Retinal pigment epithelial cell (primary cell): ENCODE measurements at regions not wholly inside any gene's neighbourhood (a gene's known extent, or its start where the extent isn't known, plus 50 kb on each side); places are given as distances from the start of the nearest gene placed in this dataset.
"Not testable (repeated sequence)": the region's sequence is repeated elsewhere in the genome, so short reads cannot be mapped to it uniquely, and the experiment has no call there.

Experiments
- DNase-seq: peaks from one replicate; pipeline ENCODE4 v3.0.0-alpha.2; 2010; ENCODE audit warnings: low read depth
- H3K4me3 ChIP-seq: 2 replicates; pipeline ENCODE4 v1.5.1; 2011; ENCODE audit warnings: mild to moderate bottlenecking, low read length, control low read depth, moderate library complexity
- TF ChIP-seq, protein P1 (sequence below): conservative IDR thresholded peaks from 2 replicates; pipeline ENCODE4 v1.5.1; 2011; ENCODE audit warnings: low read depth, low read length, control low read depth, inconsistent platforms

DNA sequence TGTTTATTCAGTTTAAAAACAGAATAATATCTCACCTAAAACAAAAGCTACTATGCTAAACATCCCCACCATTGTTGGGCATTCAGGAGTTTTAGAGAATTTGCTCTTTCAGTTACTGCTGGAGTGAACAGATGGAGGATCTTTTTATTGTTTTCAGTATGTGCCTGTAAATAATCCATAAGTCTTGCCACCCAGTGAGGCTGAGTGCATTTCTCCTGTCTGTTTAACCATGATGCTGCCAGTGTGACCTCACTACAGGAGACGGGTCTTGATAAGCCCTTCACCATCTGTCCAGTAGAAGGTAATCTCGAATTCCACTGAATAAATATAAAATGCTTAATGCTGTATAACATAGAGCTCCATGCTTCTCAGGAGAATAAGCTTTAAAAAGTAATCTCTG lies 430.9 kb downstream of the POM121L12 start:
- H3K4me3 ChIP-seq: no peak overlapping the region
- no peak for DNase-seq
- TF ChIP-seq, protein P1, sequence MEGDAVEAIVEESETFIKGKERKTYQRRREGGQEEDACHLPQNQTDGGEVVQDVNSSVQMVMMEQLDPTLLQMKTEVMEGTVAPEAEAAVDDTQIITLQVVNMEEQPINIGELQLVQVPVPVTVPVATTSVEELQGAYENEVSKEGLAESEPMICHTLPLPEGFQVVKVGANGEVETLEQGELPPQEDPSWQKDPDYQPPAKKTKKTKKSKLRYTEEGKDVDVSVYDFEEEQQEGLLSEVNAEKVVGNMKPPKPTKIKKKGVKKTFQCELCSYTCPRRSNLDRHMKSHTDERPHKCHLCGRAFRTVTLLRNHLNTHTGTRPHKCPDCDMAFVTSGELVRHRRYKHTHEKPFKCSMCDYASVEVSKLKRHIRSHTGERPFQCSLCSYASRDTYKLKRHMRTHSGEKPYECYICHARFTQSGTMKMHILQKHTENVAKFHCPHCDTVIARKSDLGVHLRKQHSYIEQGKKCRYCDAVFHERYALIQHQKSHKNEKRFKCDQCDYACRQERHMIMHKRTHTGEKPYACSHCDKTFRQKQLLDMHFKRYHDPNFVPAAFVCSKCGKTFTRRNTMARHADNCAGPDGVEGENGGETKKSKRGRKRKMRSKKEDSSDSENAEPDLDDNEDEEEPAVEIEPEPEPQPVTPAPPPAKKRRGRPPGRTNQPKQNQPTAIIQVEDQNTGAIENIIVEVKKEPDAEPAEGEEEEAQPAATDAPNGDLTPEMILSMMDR: no peak

DNA sequence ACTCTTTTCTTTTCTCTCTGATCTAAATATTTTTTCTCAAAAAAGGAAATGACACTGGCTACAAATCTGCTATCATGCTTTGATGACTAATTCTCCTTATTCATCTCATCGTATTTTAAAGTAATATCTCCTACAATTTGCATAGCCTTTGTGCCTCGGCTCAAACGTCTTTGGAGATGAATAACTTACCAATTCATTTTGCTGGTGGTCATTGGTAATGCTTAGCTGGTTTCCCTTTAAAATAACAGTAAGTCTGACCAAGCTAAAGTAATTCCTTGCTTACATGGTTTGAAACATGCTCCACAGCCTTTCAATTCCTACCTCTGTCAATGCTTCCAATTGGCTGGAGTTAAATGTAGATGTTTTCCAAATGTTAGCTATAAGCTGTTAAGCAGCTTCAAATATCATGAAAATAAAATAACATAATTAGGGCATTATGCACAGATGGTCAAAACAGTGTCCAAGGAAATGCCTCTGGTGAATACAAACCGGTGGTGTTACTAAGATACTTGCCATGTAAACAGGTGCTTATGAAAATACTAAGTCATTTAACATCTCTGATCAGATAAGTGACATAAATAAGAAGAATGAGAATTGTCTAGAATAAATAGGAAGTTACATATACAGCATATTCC lies 435.0 kb downstream of the POM121L12 start:
- no peak for DNase-seq
- no peak overlapping the region for H3K4me3 ChIP-seq
- TF ChIP-seq, protein P1: no peak

GRCh38 chr7:53473371-53473770 lies 437.9 kb downstream of the POM121L12 start:
- H3K4me3 ChIP-seq: no peak overlapping the region
- TF ChIP-seq, protein P1: no peak
- DNase-seq: no peak

GRCh38 chr7:53475776-53476175 lies 440.3 kb downstream of the POM121L12 start:
- no peak for DNase-seq
- TF ChIP-seq, protein P1: no peak
- H3K4me3 ChIP-seq: no peak overlapping the region

GRCh38 chr7:53476566-53476965 lies 441.1 kb downstream of the POM121L12 start:
- TF ChIP-seq, protein P1: no peak
- DNase-seq: no peak
- no peak overlapping the region for H3K4me3 ChIP-seq

- TF ChIP-seq, protein P1: no peak
- DNase-seq: no peak
- no peak overlapping the region for H3K4me3 ChIP-seq
Measured at GRCh38 chr7:53485354-53485753, 449.9 kb downstream of the POM121L12 start.

GRCh38 chr7:53491051-53491450 lies 455.6 kb downstream of the POM121L12 start:
- no peak for DNase-seq
- no peak overlapping the region for H3K4me3 ChIP-seq
- TF ChIP-seq, protein P1: no peak

DNA sequence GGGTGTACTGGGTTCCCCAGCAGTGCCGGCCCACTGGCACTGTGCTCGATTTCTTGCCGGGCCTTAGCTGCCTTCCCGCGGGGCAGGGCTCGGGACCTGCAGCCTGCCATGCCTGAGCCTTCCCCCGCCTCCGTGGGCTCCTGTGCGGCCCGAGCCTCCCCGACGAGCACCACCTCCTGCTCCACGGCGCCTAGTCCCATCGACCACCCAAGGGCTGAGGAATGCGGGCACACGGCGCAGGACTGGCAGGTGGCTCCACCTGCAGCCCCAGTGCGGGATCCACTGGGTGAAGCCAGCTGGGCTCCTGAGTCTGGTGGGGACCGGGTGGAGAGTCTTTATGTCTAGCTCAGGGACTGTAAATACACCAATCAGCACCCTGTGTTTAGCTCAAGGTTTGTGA lies 459.7 kb downstream of the POM121L12 start:
- not testable (repeated sequence) for H3K4me3 ChIP-seq, DNase-seq
